ENCODE measurements at regions not wholly inside any gene's neighbourhood (a gene's known extent, or its start where the extent isn't known, plus 50 kb on each side); places are given as distances from the start of the nearest gene placed in this dataset.

DNA sequence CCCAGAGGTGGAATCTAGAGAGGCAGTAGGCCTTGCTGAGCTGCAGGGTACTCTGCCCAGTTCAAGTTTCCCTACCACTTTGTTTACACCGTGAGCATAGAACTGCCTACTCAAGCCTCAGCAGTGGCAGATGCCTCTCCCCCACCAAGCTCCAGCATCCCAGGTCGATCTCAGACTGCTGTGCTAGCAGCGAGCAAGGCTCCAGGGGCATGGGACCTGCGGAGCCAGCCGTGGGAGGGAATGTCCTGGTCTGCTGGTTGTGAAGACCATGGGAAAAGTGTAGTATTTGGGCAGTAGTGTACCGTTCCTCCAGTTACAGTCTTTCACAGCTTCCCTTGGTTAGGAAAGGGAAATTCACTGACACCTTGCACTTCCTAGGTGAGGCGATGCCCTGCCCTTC is 50.6 kb upstream of the FSIP2 start:
- TF ChIP-seq, protein P1, sequence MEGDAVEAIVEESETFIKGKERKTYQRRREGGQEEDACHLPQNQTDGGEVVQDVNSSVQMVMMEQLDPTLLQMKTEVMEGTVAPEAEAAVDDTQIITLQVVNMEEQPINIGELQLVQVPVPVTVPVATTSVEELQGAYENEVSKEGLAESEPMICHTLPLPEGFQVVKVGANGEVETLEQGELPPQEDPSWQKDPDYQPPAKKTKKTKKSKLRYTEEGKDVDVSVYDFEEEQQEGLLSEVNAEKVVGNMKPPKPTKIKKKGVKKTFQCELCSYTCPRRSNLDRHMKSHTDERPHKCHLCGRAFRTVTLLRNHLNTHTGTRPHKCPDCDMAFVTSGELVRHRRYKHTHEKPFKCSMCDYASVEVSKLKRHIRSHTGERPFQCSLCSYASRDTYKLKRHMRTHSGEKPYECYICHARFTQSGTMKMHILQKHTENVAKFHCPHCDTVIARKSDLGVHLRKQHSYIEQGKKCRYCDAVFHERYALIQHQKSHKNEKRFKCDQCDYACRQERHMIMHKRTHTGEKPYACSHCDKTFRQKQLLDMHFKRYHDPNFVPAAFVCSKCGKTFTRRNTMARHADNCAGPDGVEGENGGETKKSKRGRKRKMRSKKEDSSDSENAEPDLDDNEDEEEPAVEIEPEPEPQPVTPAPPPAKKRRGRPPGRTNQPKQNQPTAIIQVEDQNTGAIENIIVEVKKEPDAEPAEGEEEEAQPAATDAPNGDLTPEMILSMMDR (IDR thresholded peaks at IDR 0.05): no peak
- TF ChIP-seq POLR2A (IDR thresholded peaks at IDR 0.05): no peak
- Histone ChIP-seq H3K27me3 (no peaks in the 10 kb centered on the region), H3K27ac (no peak overlapping the region), H3K9me3 (no peaks in the 10 kb centered on the region), H3K36me3 (no peaks in the 10 kb centered on the region), H3K4me1 (no peaks in the 10 kb centered on the region), H3K4me3 (no peak overlapping the region)
- intact Hi-C loops (cut with DNase I): no loop called here
- no peak for DNase-seq
- 73 to 92% methylated on average over 2 to 3 of the region's 7 CpGs for WGBS, 2 donors

Small RNA genes lying in the stretch of these regions (small RNA-seq; reads per million reads assigned to genes)
- 0 reads per million in 4 donors for gene RF00096

All from esophagus squamous epithelium (tissue), 5 donors.